Transverse colon (tissue), 4 donors: ENCODE measurements at regions not wholly inside any gene's neighbourhood (a gene's known extent, or its start where the extent isn't known, plus 50 kb on each side); places are given as distances from the start of the nearest gene placed in this dataset.

Experiments
- CTCF ChIP-seq, 5 experiments: fragments of 200-600 bp in 3 of 5; fragments of 450-650 bp in 2 of 5; sonication (generic) in 3 of 5; IDR thresholded peaks; 1 replicate in 2 of 5; 2 replicates in 3 of 5; pipeline ENCODE4 v1.5.1; 2016 to 2017; ENCODE audit warnings: antibody characterized with exemption in 5 of 5, inconsistent platforms in 3 of 5, mild to moderate bottlenecking in 2 of 5, moderate library complexity in 1 of 5
- POLR2A ChIP-seq: fragments of 450-650 bp; IDR thresholded peaks from one replicate; pipeline ENCODE4 v1.6.1; 2016; ENCODE audit warnings: antibody characterized with exemption, mild to moderate bottlenecking, moderate library complexity
- POLR2AphosphoS5 ChIP-seq, 3 donors: sonication (generic); formaldehyde crosslinking; IDR thresholded peaks; one replicate each; pipeline ENCODE4 v1.6.1; 2016; ENCODE audit warnings: antibody characterized with exemption in 3 of 3

GRCh38 chr11:82191695-82192094, 542.0 kb downstream of the FAM181B start:
- TF ChIP-seq POLR2AphosphoS5 (IDR thresholded peaks at IDR 0.05) (no peak), POLR2A (no peak), CTCF (IDR thresholded peaks at IDR 0.05) (no peak)
